SKM-1 (cell line): ENCODE measurements at regions not wholly inside any gene's neighbourhood (a gene's known extent, or its start where the extent isn't known, plus 50 kb on each side); places are given as distances from the start of the nearest gene placed in this dataset.

Experiments used
- DNase-seq: peaks from one replicate; lab custom pipeline; 2025; ENCODE audit not compliant: unreplicated experiment; lab: John Stamatoyannopoulos, UW

- DNase-seq: no peak
Measured at GRCh38 chr13:47135800-47136503, 239.1 kb upstream of the HTR2A start.

GRCh38 chr13:47134939-47135489 is 238.2 kb upstream of the HTR2A start:
- DNase-seq: no peak

- DNase-seq: no peak
Measured at GRCh38 chr13:47133011-47133445, 236.2 kb upstream of the HTR2A start.

- no peak for DNase-seq
Measured at GRCh38 chr13:47129461-47129860, 232.6 kb upstream of the HTR2A start.

GRCh38 chr13:47126432-47126831 is 229.6 kb upstream of the HTR2A start:
- no peak for DNase-seq

GRCh38 chr13:47121092-47121763 is 224.4 kb upstream of the HTR2A start:
- no peak for DNase-seq

GRCh38 chr13:47120282-47120681 is 223.4 kb upstream of the HTR2A start:
- no peak for DNase-seq

- DNase-seq: no peak
Measured at GRCh38 chr13:47119575-47120235, 222.9 kb upstream of the HTR2A start.

- no peak for DNase-seq
Measured at GRCh38 chr13:47117268-47117667, 220.4 kb upstream of the HTR2A start.

GRCh38 chr13:47114030-47114429 is 217.2 kb upstream of the HTR2A start:
- DNase-seq: no peak

- no peak for DNase-seq
Measured at GRCh38 chr13:47112903-47113299, 216.0 kb upstream of the HTR2A start.

GRCh38 chr13:47112205-47112902 is 215.5 kb upstream of the HTR2A start:
- no peak for DNase-seq

GRCh38 chr13:47111499-47111898 is 214.6 kb upstream of the HTR2A start:
- no peak for DNase-seq

- DNase-seq: no peak
Measured at GRCh38 chr13:47110833-47111240, 214.0 kb upstream of the HTR2A start.

GRCh38 chr13:47110141-47110540 is 213.3 kb upstream of the HTR2A start:
- DNase-seq: no peak

- no peak for DNase-seq
Measured at GRCh38 chr13:47109028-47109427, 212.2 kb upstream of the HTR2A start.

GRCh38 chr13:47100214-47100853 is 203.5 kb upstream of the HTR2A start:
- DNase-seq: no peak

- no peak for DNase-seq
Measured at GRCh38 chr13:47094734-47095434, 198.0 kb upstream of the HTR2A start.

GRCh38 chr13:47092202-47092601 is 195.3 kb upstream of the HTR2A start:
- no peak for DNase-seq

- no peak for DNase-seq
Measured at GRCh38 chr13:47087841-47088240, 191.0 kb upstream of the HTR2A start.
